ENCODE measurements at regions not wholly inside any gene's neighbourhood (a gene's known extent, or its start where the extent isn't known, plus 50 kb on each side); places are given as distances from the start of the nearest gene placed in this dataset.

DNA sequence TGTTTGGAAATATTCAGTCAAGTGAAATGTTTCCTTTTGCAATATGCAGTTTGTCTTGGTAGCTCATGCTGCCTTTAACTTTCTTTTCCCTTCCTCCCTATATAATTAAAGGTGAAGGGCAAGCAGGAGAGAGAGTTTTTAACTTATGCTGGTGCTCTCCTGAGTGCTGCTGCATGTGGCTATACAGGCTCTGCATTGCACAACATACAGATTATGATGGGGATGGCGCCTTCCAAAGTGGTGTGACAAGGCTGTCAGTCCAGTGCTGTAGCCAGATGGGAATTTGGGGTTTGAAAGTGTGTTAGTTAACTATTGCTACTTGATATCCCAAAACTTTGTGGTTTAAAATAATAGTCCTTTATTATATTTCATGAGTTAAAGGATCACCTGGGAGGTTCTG lies 199.0 kb downstream of the ATP23 start:
- no peak for DNase-seq

GRCh38 chr12:58142991-58143390 lies 201.6 kb downstream of the ATP23 start:
- DNase-seq, result no peak

GRCh38 chr12:58143498-58143995 lies 202.2 kb downstream of the ATP23 start:
- DNase-seq, result no peak

- DNase-seq, result peak; percentile 83
Measured at GRCh38 chr12:58148405-58148804, 207.0 kb downstream of the ATP23 start.

DNA sequence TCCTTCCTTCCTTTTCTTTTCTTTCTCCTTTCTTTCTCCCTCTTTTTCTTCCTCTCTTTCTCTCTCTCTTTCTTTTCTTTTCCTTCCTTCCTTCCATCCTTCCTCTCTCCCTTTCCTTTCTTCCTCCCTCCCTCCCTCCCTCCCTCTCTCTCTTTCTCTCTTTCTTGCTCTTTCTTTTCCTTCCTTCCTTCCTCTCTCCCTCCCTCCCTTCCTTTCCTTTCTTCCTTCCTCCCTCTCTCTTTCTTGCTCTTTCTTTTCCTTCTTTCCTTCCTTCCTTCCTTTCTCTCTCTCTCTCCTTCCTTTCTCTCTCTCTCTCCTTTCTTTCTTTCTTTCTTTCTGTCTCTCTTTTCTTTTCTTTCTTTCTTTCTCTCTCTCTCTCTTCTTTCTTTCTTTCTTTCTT lies 207.6 kb downstream of the ATP23 start:
- no peak for DNase-seq

DNA sequence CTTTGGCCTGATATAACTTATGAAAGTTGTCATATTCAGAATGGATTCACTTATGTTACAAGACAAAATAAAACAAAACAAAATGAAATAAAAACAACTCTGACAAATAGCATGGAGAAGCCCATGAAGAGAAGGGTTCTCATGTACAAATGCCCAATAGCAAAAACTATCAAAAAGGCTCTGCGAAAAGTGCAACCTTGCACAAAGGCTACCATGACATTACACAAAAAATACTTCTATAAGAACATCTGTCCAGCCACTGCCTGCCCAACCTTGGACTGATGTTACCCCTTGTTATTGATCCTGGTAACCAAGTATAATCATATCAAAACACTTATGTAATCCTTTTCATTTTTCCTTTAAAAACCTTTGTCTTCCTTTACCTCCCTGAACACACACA lies 213.0 kb downstream of the ATP23 start:
- no peak for DNase-seq

GRCh38 chr12:58156697-58157096 lies 215.3 kb downstream of the ATP23 start:
- DNase-seq, result no peak

DNA sequence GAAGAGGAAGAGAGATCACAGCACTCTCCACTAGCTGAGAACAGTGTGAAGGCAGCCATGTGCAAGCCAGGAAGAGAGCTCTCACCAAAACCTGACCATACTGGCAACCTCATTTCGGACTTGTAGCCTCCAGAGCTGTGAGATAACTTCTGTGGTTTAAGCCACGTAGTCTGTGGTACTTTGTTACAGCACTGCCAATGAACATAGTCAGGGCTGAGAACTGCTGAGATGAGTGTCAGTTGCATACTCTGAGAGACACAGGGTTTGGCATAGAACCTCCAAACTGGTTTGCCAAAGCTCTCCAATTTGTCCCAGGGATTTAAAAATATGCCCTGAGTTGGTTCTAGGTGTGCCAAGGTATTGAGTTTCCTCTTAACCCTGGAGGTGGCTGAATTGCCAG lies 218.6 kb downstream of the ATP23 start:
- DNase-seq, result no peak

DNA sequence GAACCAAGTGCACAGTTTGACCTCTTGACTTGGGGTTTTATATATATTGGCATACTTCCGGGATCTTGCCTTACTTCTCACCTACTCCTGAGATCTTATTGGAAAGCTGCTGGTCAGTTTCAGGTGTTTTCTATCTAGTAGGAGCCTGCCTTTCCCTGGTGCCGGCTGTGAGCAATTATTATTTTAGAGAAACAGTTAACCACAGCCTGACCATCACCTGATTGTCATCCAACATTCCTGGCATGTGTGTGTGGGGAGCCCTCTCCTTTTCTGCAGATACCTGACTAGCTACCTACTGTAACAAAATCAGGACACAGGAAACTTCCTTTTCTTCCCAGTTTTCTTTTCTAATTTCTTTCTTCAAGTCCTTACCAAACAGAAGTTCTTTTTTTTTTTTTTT lies 220.4 kb downstream of the ATP23 start:
- DNase-seq, result no peak

DNA sequence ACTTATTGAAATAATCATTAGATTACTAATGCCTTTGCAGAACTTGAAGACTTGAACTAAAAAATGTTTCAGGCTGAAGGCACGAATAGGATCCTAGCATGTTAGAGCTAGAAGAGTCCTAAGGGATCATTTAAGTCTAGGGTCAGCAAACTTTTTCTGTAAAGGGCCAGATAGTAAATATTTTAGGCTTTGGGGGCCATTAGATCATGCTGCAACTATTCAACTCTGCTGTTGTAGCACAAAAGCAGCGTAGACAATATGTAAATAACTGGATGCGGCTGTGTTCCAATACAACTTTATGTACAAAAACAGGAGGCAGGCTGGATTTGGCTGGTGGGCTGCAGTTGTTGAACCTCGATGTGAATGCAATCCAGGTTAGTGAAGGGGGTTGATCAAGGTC lies 221.7 kb downstream of the ATP23 start:
- DNase-seq, result no peak

GRCh38 chr12:58166643-58167042 lies 225.3 kb downstream of the ATP23 start:
- DNase-seq, result no peak

GRCh38 chr12:58167622-58168021 lies 226.3 kb downstream of the ATP23 start:
- no peak for DNase-seq

DNA sequence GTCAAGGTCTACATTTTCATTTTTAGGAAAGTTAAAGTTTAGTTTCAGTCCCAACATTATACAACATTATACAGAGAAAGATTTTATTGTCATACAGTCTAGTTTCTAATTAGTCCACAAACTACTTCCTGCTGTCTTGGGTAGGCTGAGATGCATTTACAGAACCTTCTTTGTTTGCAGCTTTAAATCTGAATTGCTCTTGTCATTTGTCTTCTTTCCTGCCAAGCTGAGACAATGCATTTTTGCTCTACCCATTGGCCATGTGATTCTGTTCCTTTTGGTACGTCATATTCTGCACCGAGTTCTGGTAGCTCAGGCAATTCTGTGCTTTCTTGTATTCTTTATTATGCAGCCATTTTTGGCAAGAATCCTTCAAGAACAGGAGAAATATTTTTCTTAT lies 228.5 kb downstream of the ATP23 start:
- no peak for DNase-seq

- DNase-seq, result peak; percentile 39
Measured at GRCh38 chr12:58171914-58172313, 230.5 kb downstream of the ATP23 start.

GRCh38 chr12:58172433-58173073 lies 231.2 kb downstream of the ATP23 start:
- no peak for DNase-seq

DNA sequence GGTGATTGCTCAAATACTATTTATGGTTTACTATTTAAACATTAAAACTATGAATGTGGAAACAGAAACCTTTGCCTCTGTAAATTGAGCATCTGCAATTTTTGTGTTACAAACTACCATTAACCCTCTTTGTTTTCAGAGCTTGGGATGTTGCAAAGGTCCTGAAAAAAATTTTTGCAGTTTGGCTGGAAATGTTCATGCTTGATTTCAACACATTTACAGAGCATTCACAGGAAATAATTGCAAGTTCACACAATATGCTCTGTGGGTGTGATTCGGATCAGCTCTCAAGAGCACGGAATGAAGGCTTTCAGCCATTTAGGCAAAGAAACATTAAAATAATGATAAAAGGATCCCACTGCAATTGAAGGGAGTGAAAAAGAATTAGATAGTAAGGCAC lies 232.9 kb downstream of the ATP23 start:
- no peak for DNase-seq

DNA sequence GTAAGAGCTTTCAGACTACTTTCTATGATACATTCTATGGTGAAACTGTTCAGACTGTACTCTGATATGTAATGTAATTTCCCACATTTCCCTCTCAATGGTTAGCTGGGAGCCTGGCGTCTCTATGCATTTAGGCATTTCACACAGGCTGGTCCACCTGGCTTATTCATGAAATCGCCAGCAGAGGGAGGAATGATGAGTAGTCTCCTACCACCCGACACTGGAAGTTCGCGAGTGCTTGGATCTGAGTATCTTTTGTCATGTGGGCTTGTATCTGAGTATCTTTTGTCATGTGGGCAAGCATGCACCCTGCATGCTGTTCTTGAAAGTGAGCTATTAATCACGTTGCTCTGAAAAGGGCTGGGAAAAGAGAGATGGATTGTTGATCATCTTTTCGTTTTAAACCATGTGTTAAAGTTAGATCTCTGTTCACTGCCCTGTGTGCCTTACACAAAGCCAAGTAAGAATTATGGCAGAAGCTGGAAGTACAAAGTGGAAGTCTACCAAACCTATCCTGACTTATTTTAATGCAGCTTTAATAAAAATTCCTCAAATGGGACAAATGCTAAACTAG lies 235.0 kb downstream of the ATP23 start:
- DNase-seq, result peak; percentile 38

- no peak for DNase-seq
Measured at GRCh38 chr12:58177366-58177765, 236.0 kb downstream of the ATP23 start.

GRCh38 chr12:58184212-58184611 lies 242.8 kb downstream of the ATP23 start:
- DNase-seq, result no peak

- DNase-seq, result no peak
Measured at GRCh38 chr12:58186401-58186800, 245.0 kb downstream of the ATP23 start.

GRCh38 chr12:58186914-58187313 lies 245.5 kb downstream of the ATP23 start:
- no peak for DNase-seq

DNA sequence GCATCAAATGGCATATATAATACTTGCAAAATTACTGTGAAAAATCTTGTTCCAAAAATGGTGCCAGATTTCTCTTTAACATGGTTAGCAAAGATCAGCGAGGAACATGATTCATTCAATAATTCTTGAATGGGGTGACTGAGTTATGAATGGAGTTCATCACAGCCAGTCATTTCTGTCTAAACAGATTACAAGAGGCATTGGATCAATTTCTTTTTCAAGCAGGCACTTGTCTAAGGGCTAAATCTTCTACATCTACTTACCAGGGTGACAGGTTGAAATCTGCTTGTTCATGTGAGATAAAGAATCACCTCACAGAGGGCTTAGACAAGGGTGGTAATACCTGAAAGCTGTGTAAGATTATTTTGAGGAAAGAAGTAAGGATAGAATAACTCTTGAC lies 247.7 kb downstream of the ATP23 start:
- no peak for DNase-seq

DNA sequence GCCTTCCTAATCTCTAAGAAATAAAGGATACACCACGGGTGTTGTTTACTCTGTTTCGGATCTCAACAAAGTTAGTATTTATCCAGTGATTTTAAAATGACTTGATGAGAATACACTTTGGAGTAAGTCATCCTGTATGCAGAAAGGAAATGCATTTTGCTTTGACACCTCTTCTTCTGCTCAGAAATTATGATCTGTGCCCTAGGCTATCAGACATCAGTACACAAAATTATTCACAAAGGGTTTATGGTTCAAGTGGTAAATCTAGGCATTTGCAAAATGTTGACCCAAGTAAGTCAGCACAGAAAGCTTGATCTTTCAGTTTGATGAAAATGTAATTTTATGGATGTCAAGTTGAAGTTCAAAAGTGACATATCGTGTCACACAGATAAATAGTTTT lies 248.5 kb downstream of the ATP23 start:
- DNase-seq, result no peak

GRCh38 chr12:58190618-58191017 lies 249.3 kb downstream of the ATP23 start:
- DNase-seq, result no peak

DNA sequence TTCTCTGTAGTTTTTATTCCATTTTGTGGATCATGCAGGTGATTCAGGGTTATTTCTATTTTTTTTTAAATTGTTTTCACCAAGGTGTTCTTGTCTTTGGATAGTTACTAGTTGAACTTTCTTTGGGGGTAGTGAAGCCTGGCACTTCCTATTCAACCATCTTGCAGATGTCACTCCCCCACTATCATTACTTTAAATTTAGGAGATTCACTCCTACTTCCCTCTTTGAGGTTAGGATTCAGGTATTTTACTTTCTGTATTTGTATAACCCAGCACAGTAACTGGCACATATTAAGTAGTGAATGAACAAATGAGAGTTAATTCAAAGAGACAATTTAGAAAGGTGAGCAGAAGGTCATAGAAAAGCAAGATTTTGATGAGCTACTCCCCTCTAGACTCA lies 255.6 kb downstream of the ATP23 start:
- DNase-seq, result no peak
